ENCODE measurements at regions not wholly inside any gene's neighbourhood (a gene's known extent, or its start where the extent isn't known, plus 50 kb on each side); places are given as distances from the start of the nearest gene placed in this dataset.
"Not testable (repeated sequence)": the region's sequence is repeated elsewhere in the genome, so short reads cannot be mapped to it uniquely, and the experiment has no call there.

DNA sequence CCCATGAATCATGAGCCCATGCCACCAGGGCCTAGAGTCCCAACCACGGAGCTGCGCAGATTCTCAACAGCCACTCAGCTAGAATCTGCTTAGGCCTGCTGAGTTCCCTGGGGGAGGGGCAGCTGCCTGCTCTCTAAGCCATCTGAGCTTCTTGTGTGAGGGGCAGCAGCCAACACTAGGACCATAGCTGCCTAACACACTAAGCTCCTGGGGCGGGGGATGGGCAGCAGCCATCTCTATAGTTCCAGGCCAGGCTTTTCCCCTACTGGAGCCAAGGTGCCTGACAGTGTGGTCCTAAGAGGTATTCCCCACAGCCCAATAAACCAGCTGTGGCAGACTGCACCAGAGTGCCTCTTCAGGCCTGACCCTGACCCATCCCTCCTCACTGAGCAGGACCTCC is 255.9 kb upstream of the ACO1 start:
- intact Hi-C loops (cut with DNase I): no loop called here
- ATAC-seq (ENCODE audit: poor library complexity): no peak
- DNase-seq: no peak

GRCh38 chr9:32130709-32131108 is 253.7 kb upstream of the ACO1 start:
- intact Hi-C loops (cut with DNase I); ATAC-seq (ENCODE audit: poor library complexity); DNase-seq: not testable (repeated sequence)

GRCh38 chr9:32136700-32137339 is 247.6 kb upstream of the ACO1 start:
- no peak for ATAC-seq (ENCODE audit: poor library complexity)
- intact Hi-C loops (cut with DNase I): no loop called here
- no peak for DNase-seq

- DNase-seq (no peak), ATAC-seq (ENCODE audit: poor library complexity) (no peak)
- intact Hi-C loops (cut with DNase I): no loop called here
Observed at GRCh38 chr9:32142074-32142473, 242.4 kb upstream of the ACO1 start.

GRCh38 chr9:32148553-32148952 is 235.9 kb upstream of the ACO1 start:
- intact Hi-C loops (cut with DNase I); ATAC-seq (ENCODE audit: poor library complexity); DNase-seq: not testable (repeated sequence)

DNA sequence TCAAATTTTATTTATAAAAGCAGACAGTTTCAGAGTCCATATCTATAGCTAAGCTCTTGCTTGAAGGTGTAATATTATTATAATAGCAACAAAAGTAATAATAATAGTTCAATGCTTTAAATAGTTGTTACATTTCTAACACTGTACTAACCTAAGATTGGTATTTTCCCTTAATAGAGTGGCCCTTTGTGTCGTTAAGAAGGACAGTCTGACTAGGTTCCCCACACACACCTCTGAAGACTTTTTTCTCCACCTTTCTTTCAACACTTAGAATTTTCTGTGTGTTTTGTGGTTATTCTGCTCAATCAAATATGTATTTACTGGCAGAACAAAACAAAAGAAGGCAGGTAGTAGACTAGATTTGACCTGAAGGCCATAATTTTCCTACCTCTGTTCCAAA is 223.2 kb upstream of the ACO1 start:
- intact Hi-C loops (cut with DNase I): no loop called here
- ATAC-seq (ENCODE audit: poor library complexity) (no peak), DNase-seq (no peak)

GRCh38 chr9:32161720-32162119 is 222.7 kb upstream of the ACO1 start:
- DNase-seq: no peak
- ATAC-seq (ENCODE audit: poor library complexity): no peak
- intact Hi-C loops (cut with DNase I): no loop called here

GRCh38 chr9:32166316-32166715 is 218.1 kb upstream of the ACO1 start:
- DNase-seq; ATAC-seq (ENCODE audit: poor library complexity); intact Hi-C loops (cut with DNase I): not testable (repeated sequence)

DNA sequence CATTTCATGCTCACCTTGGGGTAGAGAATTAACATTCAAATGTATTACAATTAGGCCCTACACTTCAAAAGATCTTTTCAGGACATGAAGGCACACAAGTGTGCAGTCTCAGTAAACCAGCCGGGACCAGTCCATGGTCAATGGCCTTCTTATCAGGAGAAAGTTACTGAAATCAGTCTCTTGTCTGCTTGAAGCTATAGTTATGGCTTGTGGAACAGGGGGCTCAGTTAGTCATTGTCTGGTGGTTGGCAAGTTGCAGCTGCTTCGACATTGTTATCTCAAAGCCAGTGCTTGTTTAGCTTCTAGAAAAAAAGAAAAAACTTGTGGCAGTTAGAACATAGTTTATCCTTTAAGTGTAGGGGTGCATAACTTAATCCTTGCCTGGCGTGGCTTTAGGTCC is 213.1 kb upstream of the ACO1 start:
- DNase-seq (no peak), ATAC-seq (ENCODE audit: poor library complexity) (no peak)
- intact Hi-C loops (cut with DNase I): no loop called here

GRCh38 chr9:32172256-32172655 is 212.2 kb upstream of the ACO1 start:
- intact Hi-C loops (cut with DNase I): no loop called here
- DNase-seq (no peak), ATAC-seq (ENCODE audit: poor library complexity) (no peak)

- no peak for ATAC-seq (ENCODE audit: poor library complexity)
- intact Hi-C loops (cut with DNase I): no loop called here
- DNase-seq: no peak
Observed at GRCh38 chr9:32177396-32177795, 207.0 kb upstream of the ACO1 start.

DNA sequence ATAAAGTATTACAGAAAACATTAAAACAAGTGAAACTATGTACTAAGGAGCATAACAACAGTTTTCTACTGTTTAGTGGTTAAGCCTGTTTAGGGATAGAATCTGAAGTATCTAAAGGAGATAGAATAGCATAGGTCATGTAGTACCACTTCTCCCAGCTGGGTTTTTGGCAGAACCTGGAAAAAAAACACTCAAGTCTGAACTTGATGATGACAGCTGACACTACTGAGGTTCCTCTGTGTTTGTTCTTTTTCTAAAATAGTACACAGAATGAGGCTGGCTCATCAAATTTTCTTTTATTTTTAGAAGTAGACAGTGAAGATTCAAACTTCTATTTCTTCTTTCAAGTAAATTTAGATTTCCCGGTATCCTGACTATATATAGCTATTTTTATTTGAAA is 203.8 kb upstream of the ACO1 start:
- no peak for ATAC-seq (ENCODE audit: poor library complexity)
- intact Hi-C loops (cut with DNase I): no loop called here
- DNase-seq: no peak

DNA sequence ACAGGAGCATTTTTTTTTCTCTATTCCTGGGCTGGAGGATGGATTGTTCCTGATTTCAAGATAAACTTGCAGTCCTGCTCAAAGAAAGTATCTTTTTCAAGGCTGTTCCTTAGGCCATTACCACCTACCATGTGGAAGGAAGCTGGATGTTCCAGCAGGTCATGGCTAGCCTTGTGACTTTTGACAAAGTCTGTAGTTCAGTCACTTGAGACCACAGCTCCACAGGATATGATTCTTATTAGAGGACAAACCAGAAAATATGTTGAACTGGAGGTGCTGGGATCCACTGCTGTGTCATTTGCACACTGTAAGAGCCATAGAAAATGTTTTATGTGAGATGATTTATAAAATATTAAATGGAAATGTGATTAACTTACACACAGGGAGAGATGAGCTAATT is 184.2 kb upstream of the ACO1 start:
- intact Hi-C loops (cut with DNase I): no loop called here
- no peak for ATAC-seq (ENCODE audit: poor library complexity)
- no peak for DNase-seq

DNA sequence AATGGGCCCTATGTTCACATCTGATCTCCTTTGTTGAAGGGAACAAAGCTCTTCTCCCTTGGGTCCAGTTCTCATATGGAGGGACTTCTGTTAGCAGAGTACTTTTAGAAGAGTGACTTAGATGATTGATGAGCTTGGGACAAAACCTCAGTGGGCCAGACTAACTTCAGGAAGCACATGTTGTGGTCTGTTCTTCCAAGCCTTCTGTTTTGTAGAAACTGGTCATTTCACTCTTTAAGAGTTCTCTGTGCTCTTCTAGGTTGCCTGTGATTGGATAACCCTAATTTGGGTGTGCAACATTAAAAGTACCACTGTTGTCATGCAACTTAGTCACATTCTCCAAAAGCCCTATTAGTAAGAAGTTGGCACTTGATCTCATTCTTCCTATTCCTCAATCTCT is 183.5 kb upstream of the ACO1 start:
- ATAC-seq (ENCODE audit: poor library complexity) (no peak), DNase-seq (no peak)
- intact Hi-C loops (cut with DNase I): no loop called here

- DNase-seq; ATAC-seq (ENCODE audit: poor library complexity); intact Hi-C loops (cut with DNase I): not testable (repeated sequence)
Observed at GRCh38 chr9:32209164-32209563, 175.3 kb upstream of the ACO1 start.

DNA sequence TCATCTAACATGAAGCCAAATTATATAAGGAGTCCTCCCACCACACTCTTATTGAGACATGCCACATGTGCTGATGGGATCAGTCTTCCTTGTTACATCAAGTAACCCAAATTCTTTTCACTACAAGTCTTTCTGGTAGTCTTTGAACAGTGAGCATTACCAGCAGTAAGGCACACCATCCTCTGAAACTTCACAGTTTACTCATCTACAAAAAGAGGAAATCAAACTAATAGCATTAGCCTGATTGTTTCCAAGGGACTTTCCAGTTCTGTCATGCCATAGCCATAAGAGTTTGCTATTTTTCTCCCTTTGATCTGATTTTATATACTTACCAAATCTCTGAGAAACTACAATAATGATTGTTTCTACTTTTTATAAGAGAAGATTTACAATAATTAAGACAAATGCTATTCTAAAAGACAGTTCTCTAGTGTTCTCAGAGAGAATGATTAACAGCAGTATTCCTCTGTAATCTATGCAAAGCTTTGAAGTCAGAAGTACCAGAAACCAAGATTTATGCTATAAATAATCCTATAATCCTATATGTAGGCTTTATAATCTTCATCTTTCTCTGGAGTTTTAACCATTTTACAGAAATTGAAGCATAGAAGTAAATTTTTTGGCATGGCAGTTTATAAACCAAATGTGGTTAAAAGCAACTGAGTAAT is 166.2 kb upstream of the ACO1 start:
- intact Hi-C loops (cut with DNase I): no loop called here
- ATAC-seq (ENCODE audit: poor library complexity): no peak
- no peak for DNase-seq

- intact Hi-C loops (cut with DNase I): no loop called here
- ATAC-seq (ENCODE audit: poor library complexity): no peak
Observed at GRCh38 chr9:32220750-32221149, 163.7 kb upstream of the ACO1 start.

DNA sequence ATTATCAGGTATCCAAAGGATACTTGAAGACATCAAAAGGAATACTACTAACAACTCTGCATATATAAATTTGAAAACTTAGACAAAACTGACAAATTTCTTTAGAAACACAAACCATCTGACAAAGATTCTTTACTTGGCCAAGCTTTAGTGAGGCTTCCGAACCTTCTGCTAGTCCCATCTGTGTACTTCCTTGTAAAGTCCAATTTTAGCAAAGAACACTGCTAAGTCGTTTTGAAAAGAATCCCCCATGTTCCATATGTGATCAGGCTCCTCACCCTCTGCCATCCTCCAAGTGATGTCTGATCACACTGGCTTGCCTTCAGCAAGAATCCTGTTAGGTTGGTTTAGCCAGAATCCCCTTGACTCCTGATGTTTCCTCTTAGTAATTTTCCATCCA is 150.0 kb upstream of the ACO1 start:
- no peak for DNase-seq
- no peak for ATAC-seq (ENCODE audit: poor library complexity)
- intact Hi-C loops (cut with DNase I): no loop called here

More at GRCh38 chr9:32220750-32221149, 163.7 kb upstream of the ACO1 start:
- no peak for DNase-seq

GRCh38 chr9:32247168-32247567 is 137.3 kb upstream of the ACO1 start:
- ATAC-seq (ENCODE audit: poor library complexity): no peak
- intact Hi-C loops (cut with DNase I): no loop called here
- DNase-seq: no peak

DNA sequence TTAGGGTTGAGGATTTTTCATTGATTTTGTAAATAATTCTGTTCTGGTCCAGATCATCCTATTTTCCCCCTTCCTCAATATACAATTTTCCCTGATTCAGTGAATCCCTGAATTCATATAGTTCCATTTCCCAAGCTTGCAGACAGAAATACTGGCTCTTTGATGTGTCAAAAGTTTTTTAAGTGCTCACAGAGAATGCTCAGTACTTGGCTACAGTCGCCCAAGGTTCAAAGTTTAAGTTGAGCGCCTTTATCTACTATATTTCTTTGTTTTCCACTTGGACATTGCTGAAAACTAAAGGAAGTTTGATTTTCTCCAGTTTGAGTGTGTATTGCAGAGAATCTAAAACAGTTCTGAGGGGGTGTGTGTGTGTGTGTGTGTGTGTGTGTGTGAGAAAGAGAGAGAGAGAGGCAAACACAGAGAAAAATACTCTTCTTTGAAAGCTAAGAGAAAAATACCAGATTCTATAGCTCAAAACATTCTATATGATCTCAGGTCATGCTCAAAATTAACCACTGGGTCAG is 136.2 kb upstream of the ACO1 start:
- intact Hi-C loops (cut with DNase I): no loop called here
- DNase-seq (no peak), ATAC-seq (ENCODE audit: poor library complexity) (no peak)

All from Right ventricle myocardium superior (tissue), 1 donor.